Activated CD4-positive, alpha-beta T cell treated with anti-CD3 and anti-CD28 coated beads, Interleukin-2, amount 50 U/mL, for 16 hours (primary cell): ENCODE measurements at regions not wholly inside any gene's neighbourhood (a gene's known extent, or its start where the extent isn't known, plus 50 kb on each side); places are given as distances from the start of the nearest gene placed in this dataset.

Experiments used
- DNase-seq: peaks from one replicate; pipeline ENCODE4 v3.0.0-alpha.2; 2020

DNA sequence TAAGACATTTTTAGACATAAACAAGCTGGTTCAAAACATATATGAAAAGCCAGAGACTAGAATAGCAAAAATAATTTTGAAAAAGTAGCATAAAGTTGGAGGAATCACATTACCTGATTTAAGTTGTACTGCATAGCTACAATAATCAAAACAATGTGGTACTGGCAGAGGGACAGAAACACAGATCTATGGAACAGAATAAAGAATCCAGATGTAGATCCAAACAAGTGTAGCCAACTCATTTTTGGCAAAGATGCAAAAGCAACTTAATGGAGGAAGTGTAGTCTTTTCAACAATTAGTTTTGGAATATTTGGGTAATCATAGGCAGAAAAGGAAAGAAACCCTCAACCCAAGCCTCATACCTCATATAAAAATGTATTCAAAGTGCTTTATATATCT is 278.7 kb upstream of the ZNF521 start:
- DNase-seq, result no peak

DNA sequence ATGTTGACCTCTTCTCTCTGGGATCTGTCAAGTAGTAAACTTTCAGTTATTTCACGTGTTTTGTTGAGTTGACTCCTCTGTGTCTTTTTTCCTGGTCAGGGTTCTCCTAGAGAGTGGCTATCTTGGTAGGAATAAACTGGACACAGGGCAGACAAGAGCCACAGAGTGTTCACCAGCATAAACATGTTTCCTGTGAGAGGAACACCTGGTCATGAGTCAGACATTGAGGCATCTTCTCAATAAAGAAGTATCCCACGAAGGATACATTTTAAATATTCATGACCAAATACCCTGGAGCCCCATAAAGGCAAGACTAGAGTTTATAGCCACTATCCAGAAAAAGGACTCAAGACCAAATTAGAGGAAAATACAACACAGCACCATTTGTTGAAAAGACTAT is 269.7 kb upstream of the ZNF521 start:
- no peak for DNase-seq

DNA sequence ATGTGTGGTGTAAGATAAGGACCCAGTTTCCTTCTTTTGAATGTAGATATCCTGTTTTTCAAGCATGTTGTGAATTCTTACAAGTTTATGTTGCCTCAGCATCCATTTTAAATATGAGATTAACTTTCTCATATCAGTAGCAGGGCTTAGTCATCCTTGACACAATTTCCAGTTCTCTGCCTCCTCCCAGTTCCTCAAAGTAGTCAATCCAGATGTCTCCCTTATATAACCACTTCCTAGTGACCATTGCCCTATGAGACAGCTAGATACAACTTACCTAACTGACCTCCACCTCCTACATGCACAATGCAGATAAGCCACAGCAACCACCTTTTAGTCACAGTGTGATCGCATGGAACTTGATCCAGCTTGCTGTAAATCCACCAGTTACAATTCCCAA is 269.2 kb upstream of the ZNF521 start:
- no peak for DNase-seq

DNA sequence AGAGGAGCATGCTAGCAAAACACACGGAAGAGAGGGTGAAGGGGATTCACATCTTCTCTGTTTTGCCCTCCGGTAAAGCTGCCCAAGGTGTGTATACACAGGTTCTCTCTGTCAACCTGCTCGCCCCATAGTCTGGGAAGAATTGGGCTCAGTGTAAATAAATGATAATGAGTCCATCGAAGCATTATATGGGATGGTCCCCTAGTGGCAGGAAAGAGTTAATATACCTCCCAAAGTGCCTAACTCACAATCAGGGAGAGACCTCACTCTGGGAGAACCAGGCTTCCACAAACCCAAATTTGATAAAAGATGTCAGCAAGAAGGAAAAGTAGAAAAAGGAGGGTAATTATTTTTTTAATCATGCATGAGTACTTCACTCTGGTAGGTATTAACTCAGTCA is 262.2 kb upstream of the ZNF521 start:
- no peak for DNase-seq

DNA sequence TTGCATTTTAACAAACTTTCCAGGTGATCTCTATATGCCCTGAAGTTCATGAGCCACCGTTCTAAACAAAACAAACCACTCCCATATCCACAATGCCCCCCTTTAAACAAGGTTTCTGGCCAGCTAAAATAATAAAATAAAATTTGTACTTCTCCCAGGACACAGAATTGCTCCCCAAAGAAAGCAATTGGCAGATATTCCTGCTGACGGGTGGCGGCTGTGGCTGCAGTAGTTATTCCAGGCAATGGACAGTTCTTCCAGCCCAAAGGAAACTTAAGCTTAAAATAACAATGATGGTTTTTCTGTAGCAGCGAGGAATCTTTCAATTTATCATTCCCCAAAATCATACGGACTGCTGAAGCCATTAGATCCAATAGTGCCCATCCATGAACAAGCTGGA is 260.5 kb upstream of the ZNF521 start:
- no peak for DNase-seq

DNA sequence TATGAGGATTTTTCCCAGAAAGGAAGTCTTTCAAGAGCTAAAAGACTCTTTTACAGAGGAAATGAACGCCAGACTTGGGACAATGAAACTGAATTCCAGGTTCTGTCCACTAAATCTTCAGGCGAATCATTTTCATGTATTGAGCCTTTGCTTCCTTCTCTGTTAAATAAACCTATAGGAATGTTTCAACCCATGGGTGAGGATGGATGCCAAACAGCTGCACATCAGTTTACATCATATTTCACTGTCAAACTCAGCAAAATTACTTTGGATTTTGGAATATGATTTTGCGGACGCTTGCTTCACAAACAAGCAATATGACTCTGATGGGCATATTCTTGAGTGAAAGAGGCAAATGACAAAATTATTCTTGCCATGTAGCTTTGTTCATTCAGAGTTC is 256.1 kb upstream of the ZNF521 start:
- no peak for DNase-seq

DNA sequence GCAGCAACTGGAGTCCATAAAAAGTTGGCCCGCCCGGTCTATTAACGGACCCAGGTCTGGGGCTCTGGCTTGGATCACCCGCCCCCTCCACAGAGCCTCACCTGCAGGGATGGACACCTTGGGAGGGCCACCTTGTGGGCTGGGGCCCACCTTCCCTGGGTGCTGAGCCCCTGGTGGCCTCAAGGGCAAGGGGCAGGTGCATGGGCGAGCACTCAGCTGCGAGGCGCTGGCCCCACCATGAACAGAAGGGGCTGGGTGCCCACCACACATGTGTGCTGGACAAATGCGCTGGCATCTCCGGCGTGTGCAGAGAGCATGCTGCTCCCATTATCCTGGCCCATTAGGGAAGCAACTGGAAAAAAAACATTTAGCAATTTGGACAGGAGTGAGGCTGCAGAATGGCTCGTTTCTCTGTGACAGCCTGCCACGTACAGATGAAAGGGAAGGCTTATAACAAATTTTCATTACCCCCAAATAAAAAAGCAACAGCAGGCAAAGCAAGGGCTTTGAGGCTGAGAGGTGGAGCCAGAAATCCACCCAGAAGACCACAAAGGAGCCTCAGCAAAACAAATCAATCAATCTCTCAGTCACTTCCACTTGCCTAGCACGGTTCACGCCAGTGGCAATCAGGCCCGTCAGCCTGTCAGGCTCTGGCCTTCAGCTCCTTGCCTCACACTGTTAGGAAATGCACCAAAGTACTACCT is 253.1 kb upstream of the ZNF521 start:
- DNase-seq, result no peak

DNA sequence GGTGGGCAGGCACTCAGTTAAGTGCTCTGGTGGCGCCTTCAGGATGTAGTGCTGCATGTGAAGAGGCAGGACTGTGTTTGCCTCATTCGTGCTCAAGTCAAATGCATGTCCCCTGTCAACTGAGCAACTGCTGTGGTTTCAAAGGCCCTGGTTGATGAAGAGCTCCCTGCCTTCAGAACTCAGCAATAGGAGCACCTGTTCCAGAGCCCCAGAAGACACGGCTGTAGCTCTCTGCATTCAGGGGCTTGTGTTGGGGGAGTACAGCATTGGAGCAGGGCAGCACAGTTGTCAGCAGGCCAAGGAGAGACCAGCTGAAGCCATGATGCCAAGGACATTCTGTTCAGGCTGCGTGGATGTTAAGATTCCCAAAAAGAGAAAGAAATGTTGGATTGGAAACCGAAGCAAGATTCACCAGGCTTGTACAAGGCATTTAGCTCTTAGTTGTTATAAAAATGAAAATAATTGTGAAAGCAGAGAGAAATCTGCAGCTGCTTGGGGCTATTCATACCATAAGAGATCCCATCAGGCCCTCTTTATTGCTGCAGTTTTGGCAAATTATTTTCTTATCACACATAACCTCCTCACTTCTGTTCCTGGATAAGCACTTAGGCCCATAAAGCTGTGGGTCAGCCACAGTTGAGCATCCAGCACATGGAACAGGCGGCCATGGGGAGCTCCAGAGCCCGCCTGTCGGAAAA is 252.4 kb upstream of the ZNF521 start:
- DNase-seq, result no peak

DNA sequence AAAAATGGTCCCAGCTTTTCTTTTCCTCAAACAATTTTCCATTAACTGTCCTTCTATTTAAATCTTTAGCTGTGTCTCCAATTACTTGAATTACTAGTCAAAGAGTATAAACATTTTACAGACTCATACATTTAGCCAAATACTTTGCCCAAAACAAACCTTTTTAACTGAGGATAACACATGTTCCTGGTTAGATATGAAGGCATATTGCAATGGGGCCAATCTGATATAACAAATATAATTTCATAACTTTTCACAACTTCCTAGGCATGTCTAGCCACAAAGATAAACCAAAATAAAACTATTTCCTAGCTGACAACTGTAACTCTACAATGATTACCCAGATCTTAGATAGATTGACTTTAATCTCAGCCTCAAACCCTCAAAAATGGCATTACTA is 247.5 kb upstream of the ZNF521 start:
- DNase-seq, result no peak

DNA sequence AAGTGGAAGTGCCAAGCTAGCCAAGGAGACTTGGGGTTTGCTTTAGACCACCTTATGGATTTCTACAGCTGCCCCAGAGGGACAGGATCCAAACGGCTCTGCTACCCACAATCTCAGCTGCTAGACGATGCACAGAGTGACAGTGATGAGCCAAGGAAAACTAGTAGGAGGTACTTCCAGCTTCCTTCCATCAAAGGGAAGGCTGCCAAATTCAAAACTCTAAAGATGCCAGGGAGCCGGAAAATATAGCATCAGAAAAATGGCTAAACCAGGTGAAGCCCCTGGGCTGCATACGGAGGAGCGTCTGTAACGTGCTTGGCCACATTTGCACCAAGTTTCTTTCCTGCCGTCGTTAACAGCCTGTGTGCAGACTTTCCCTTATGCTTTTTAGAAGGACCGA is 245.5 kb upstream of the ZNF521 start:
- DNase-seq, result no peak

DNA sequence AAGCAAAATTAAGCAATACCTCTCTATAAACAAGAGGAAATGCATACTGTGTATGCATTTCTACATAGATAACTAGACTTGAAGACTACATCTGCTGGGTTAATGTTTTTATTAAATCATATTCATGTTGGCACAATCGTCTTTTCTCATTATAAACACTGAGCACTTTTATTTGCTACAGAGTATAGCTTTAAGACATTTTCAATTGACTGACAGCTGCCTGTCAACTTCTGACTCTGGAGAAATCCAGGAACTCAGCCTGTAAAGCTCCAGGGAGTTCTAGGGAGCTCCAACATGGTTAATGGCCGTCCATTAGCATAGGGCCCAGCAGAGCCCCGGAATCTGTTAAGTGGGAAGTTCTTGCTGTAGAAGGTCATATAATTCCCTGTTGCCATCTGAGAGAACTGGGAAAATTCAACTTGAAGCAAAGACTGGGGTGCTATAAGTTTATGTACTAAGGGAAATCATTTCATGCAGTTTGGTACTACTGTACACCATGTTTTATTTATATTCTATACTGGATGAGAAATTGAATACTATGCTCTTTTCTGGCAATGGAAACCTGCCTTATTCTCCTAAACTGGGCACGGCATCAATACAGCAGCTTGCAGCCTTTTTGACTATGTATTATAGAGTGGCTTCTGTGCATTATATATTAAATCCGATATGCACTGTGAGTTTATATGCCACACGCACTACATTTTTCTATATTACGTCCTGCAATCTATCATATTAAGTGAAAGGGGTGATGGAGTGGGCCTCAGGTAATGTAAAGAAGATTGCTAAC is 243.5 kb upstream of the ZNF521 start:
- DNase-seq, result no peak

DNA sequence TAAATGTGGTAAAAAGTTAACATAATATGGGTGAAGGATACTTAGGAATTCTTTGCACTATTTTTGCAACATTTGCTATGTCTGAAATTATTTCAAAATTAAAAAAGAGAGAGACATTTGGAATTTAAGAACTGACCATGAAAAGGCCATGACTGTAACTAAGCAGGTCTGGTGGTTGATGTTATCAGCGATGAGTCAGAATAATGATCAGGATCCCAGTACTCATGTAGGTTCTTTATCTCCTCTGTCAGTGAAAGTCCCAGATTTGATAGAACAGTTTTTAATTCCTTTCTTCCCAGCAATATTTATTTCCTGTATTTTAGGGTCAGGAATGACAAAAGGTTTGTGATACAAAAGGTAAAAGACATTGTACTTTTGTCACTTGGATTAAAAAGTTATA is 242.4 kb upstream of the ZNF521 start:
- no peak for DNase-seq

DNA sequence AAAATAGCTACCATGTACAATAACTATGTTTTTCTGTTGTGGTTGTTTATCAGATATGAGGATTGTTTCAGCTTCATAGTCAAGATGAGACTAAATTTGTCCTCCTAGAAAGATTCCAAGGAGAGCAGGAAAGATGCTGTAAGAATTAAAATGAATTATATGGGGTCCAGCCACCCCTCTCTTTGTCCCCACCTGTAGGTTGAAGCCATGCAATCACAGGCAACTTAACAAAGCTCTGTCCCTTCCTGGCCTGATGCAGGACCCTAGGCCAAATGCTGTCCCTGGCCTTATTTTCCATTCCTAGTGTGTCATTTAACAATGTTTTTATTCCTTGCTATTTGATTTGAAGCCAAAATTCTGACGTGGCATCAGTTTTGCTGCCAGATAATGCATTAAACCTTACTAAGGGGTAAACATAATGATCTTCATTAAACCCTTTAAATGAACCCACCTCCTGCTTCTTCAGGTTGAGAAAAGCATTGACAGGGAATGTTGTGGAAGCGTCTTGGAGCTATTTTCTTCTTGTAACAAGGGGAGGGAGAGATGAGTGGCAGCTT is 240.9 kb upstream of the ZNF521 start:
- DNase-seq, result no peak

DNA sequence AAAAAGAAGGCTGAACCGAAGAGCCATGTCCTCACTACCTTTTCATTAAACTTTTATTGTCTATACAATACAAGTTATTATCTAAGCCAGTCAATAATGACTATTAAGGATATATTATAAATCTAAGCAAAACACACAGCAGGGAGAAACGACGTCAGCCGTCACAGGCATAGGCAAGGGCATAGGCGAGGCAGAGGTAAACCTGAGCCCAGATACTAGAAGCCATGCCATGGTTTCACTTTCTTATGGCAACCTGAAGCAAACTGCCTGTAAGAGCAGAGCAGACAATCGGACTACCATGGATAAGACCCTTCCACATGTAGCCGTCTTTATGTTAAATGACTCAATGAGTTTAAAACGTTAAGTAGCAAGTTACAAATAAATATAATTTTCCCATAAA is 238.5 kb upstream of the ZNF521 start:
- no peak for DNase-seq

DNA sequence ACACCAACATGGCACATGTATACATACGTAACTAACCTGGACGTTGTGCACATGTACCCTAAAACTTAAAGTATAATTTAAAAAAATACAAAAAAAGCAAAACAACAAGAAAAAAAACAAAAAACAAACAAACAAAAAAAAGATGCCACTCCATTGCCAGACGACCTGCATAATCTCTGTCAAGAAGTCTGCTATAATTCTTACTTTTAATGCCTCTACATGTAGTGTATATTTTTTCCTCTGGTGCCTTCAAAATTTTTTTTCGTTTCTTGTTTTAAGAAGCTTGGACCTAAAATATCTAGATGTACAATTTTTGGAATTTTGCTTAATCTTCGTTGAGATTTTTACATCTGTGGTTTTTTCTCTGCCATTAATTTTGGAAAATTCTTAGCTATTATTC is 235.6 kb upstream of the ZNF521 start:
- no peak for DNase-seq

DNA sequence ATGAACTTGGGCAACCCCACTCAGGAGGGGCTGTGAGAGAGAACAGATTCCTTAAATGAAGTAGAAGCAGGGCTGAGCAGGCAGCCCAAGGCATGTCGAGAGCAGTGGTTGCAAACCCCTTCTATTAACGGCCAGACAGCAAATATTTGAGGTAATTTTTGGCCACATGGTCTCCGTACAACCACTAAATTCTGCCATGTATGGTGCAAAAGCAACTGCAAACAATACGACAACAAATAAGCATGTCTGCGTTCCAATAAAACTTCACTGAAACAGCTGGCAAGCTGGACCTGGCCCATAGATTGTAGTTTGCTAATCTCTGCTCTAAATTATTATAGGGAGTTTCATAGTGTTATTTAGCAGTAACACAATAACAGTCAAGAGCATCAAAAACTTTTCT is 217.0 kb upstream of the ZNF521 start:
- DNase-seq, result no peak

DNA sequence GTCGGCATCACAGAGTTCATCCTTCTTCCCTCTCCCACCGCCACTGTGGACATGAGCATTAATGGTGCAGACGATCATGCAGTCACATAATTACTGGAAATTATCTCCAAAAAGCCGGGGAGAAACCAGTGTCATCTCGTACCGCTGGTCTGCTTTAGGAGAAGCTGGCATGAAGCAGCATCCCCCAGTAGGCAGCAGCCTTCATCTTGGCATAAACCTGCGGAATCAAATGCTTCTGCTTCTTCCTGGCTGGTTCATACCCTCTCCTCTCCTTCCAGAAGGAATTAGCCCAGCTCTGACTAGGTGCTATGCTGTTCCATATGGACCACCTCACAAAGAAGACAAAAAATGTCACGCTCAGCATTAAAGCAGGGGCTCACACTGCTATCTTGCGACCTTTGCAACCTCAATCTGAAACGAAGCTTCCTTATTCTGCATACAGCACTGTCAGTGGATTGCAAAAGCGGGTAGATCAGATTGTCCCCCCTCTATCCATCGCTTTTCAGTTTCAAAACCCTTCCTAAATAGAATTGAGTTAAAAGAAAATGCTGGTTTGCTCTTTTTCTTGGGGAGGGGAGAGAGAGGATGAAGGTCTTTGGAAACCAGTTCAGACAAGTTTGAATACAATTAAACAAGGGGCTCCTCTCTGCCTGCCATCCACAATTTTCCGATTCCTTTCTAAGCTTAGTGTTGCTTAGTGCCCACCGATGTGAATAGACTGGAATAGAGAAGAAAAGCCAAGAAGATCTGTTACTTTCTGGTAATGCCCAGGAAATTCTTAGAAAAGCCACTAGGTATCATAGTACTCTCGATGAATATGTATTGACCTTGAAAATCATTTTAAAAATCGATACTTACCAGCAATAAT is 212.1 kb upstream of the ZNF521 start:
- DNase-seq, result no peak

DNA sequence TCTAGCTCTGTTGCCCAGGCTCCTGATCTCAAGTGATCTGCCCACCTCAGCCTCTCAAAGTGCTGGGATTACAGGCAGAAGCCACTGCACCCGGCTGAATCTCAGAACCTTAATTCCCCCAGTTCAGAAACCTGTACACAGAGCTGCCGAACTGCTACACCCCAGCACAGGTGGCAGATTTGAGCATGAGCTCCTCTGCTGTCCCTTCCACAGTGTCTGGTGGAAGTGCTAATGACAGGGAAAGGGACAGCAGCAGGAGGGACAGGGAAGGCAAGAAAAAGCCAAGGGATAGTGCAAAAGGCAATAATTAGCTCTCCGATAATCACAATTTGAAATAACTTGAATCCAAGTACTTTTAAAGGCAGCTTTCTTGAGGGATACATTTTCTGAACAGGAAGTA is 211.4 kb upstream of the ZNF521 start:
- DNase-seq, result no peak

DNA sequence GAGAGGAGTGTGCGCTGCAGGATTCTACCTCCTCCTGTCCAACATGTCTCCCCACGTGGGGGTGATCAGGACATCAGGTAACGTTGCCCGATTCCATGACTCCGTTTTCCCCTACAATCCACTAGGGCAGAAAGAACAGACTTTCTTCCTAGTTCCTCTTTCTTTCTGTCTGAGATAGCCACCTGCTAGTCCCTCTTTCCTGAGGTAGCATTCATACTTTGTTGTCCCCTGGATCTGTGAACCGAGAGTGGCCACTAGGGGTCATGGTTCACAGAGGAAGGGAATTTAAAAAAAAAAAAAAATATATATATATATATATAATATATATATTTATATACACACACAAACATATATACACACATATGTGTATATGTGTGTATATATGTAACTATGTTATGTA is 210.0 kb upstream of the ZNF521 start:
- DNase-seq, result no peak

DNA sequence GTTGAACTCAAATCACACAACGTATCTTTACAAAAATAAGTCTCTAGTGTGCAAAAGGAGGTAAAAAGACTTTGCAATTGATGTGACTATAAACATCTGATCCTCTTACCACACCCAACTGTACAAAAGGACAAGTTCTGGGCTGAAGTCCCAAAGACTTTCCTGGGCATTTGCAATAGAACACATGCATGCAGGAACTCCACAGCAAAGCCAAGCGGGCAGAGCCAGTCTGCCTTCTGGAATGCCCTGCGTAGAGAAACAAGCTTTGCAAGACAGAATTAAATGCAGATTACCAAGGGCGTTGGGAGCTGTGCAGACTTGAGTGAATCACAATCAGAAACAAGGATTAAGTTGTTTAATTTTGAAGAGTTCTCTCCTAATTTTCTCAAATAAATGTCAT is 208.4 kb upstream of the ZNF521 start:
- DNase-seq, result no peak

DNA sequence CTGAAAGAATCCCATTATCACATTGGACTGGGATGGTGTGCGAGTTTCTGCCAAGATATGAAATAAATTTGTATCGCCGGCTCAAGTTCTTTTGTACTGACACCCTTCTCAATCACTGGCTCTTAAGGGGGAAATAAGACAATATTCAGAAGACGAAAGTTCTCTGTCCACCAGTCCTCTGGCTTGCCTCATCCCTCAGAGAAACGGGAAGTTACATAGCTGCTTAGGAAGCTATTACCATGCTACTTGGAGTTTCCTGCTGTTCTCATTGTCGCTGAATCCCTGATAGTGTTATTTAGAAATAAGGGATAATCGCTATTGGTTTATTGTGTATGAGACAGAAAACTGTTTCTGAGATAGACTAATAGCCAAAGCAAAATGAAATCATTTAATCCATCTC is 205.0 kb upstream of the ZNF521 start:
- DNase-seq, result no peak

DNA sequence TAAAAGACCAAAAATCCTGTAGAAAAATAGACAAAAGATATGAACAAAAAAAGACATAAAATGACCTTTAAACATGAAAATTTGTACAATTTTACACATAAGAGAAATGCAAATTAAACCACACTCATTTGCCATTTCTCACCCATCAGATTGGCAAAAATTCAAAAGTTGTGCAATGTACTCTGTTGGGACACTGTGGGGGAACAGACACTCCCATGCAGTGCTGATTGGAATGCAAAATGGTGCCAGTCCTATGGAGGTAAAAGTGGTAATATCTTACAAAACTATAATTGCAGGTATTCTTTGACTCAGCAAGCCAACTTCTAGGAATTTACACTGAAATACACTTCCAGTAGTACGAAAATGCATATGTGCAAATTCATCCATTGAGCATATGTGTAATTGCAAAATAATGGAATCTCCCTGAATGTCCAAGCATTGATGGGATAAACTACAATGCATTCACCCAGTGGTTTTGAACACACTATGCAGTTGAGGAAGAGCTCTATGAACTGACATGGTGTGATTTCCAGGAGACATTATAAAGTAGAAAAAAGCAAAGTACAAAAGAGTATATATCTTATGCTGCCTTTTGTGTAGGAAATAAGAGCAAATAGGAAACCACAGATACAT is 201.8 kb upstream of the ZNF521 start:
- no peak for DNase-seq
